ENCODE measurements at regions not wholly inside any gene's neighbourhood (a gene's known extent, or its start where the extent isn't known, plus 50 kb on each side); places are given as distances from the start of the nearest gene placed in this dataset.

GRCh38 chrX:20988118-20988517 lies 386.1 kb upstream of the CNKSR2 start:
- WGBS (ENCODE audit: insufficient coverage, low coverage, missing lambda C conversion rate), result 3% methylated on average over 3 of the region's 3 CpGs

DNA sequence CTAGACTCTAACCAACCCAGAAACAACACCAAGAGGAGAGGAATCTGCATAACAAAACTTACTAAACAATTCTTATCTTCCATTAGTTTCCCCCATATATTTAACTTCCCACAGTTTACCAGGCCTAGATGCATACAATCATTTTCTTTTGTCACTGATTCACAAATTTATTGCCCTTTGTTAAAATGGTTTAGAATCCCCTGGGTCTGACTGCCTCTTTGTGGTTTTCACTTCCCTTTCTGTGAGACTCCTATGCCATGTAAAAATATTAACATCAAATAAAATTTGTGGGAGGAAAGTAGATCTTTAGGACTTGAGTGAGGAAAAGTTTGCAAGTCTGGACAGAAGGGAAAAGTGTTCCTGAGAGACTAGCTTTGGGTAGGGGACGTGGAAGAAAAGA lies 393.8 kb upstream of the CNKSR2 start:
- Histone ChIP-seq H3K9me3 (replicated peaks; ENCODE audit: control insufficient read depth, insufficient read depth, low read depth, low read length) (no peaks in the 10 kb centered on the region), H3K9me1 (ENCODE audit: control insufficient read depth, insufficient read depth, low read length) (no peaks in the 10 kb centered on the region), H3K9ac (ENCODE audit: insufficient read depth in 1 of 2, low read depth in 2 of 2, low read length in 2 of 2) (no peak overlapping the region), H3K27me3 (ENCODE audit: control insufficient read depth in 2 of 2, insufficient read depth in 2 of 2, low read length in 2 of 2) (no peaks in the 10 kb centered on the region), H3K4me1 (replicated peaks in 1 of 2; ENCODE audit: control insufficient read depth in 2 of 2, insufficient read depth in 2 of 2, low read length in 2 of 2) (no peaks in the 10 kb centered on the region), H3K4me3 (no peak overlapping the region), H2AFZ (ENCODE audit: low read depth, low read length) (no peak overlapping the region), H3K79me2 (ENCODE audit: control insufficient read depth, insufficient read depth, low read length) (no peaks in the 10 kb centered on the region), H3K4me2 (ENCODE audit: insufficient read depth, low read length) (no peak overlapping the region), H3K36me3 (ENCODE audit: control insufficient read depth, insufficient read depth, low read length) (no peaks in the 10 kb centered on the region), H3K27ac (ENCODE audit: extremely low read depth, low read depth, low read length) (no peak overlapping the region), H4K20me1 (replicated peaks; ENCODE audit: control insufficient read depth, insufficient read depth, low read length) (no peaks in the 10 kb centered on the region)
- no peak for FAIRE-seq
- 0% methylated on average over 1 of the region's 1 CpG for WGBS (ENCODE audit: insufficient coverage, low coverage, missing lambda C conversion rate)
- intact Hi-C loops (cut with micrococcal nuclease) (no loop called here), in situ Hi-C loops (cut with MboI) (no loop called here)
- BruUV-seq (replicated peaks), result no TSS peak
- CTCF ChIA-PET (ENCODE audit: low intra/inter-chr PET ratio), result no interaction called here
- no peak for DNase-seq (ENCODE audit: extremely low read depth in 1 of 4, low spot score in 3 of 4)
- ATAC-seq, result no peak
- POLR2A ChIA-PET, result no interaction called here
- TF ChIP-seq DIDO1 (tag; IDR thresholded peaks at IDR 0.05; ENCODE audit: low read depth), result no peak
- no peak for TF ChIP-seq ZNF347 (CRISPR knock-in tag; IDR thresholded peaks at IDR 0.05; ENCODE audit: low read depth)
- TF ChIP-seq, protein P1, sequence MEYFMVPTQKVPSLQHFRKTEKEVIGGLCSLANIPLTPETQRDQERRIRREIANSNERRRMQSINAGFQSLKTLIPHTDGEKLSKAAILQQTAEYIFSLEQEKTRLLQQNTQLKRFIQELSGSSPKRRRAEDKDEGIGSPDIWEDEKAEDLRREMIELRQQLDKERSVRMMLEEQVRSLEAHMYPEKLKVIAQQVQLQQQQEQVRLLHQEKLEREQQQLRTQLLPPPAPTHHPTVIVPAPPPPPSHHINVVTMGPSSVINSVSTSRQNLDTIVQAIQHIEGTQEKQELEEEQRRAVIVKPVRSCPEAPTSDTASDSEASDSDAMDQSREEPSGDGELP (CRISPR knock-in tag; IDR thresholded peaks at IDR 0.05; ENCODE audit: borderline replicate concordance), result no peak
- TF ChIP-seq RHOXF2B (CRISPR knock-in tag; conservative IDR thresholded peaks at IDR 0.05), result no peak
- TF ChIP-seq, protein P2, sequence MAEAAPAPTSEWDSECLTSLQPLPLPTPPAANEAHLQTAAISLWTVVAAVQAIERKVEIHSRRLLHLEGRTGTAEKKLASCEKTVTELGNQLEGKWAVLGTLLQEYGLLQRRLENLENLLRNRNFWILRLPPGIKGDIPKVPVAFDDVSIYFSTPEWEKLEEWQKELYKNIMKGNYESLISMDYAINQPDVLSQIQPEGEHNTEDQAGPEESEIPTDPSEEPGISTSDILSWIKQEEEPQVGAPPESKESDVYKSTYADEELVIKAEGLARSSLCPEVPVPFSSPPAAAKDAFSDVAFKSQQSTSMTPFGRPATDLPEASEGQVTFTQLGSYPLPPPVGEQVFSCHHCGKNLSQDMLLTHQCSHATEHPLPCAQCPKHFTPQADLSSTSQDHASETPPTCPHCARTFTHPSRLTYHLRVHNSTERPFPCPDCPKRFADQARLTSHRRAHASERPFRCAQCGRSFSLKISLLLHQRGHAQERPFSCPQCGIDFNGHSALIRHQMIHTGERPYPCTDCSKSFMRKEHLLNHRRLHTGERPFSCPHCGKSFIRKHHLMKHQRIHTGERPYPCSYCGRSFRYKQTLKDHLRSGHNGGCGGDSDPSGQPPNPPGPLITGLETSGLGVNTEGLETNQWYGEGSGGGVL (CRISPR knock-in tag; IDR thresholded peaks at IDR 0.05), result no peak
- TF ChIP-seq ZNF584 (CRISPR knock-in tag; IDR thresholded peaks at IDR 0.05; ENCODE audit: low read depth), result no peak
- no peak for TF ChIP-seq JUN (IDR thresholded peaks at IDR 0.05; ENCODE audit: borderline replicate concordance, low read depth, low read length)
- no peak for TF ChIP-seq JUN (CRISPR knock-in tag; IDR thresholded peaks at IDR 0.05; ENCODE audit: borderline replicate concordance)
- no peak for TF ChIP-seq EP400 (IDR thresholded peaks at IDR 0.05)
- no peak for TF ChIP-seq PTBP1 (IDR thresholded peaks at IDR 0.05; ENCODE audit: low read depth, low read length)
- TF ChIP-seq KDM4B (IDR thresholded peaks at IDR 0.05; ENCODE audit: borderline replicate concordance in 2 of 2, low read depth in 1 of 2), result no peak
- no peak for TF ChIP-seq XRCC4 (IDR thresholded peaks at IDR 0.05; ENCODE audit: extremely low read depth, insufficient read depth, insufficient read length)

More at GRCh38 chrX:20988118-20988517, 386.1 kb upstream of the CNKSR2 start:
- Histone ChIP-seq H2AFZ (ENCODE audit: low read depth, low read length) (no peak overlapping the region), H3K27me3 (ENCODE audit: control insufficient read depth in 2 of 2, insufficient read depth in 2 of 2, low read length in 2 of 2) (no peaks in the 10 kb centered on the region), H3K36me3 (ENCODE audit: control insufficient read depth, insufficient read depth, low read length) (no peaks in the 10 kb centered on the region), H3K9me1 (ENCODE audit: control insufficient read depth, insufficient read depth, low read length) (no peaks in the 10 kb centered on the region), H3K4me1 (replicated peaks in 1 of 2; ENCODE audit: control insufficient read depth in 2 of 2, insufficient read depth in 2 of 2, low read length in 2 of 2) (no peaks in the 10 kb centered on the region), H3K9ac (ENCODE audit: insufficient read depth in 1 of 2, low read depth in 2 of 2, low read length in 2 of 2) (no peak overlapping the region), H3K4me2 (ENCODE audit: insufficient read depth, low read length) (no peak overlapping the region), H3K9me3 (replicated peaks; ENCODE audit: control insufficient read depth, insufficient read depth, low read depth, low read length) (no peaks in the 10 kb centered on the region), H3K79me2 (ENCODE audit: control insufficient read depth, insufficient read depth, low read length) (no peaks in the 10 kb centered on the region), H3K4me3 (no peak overlapping the region), H3K27ac (ENCODE audit: extremely low read depth, low read depth, low read length) (no peak overlapping the region), H4K20me1 (replicated peaks; ENCODE audit: control insufficient read depth, insufficient read depth, low read length) (no peaks in the 10 kb centered on the region)
- FAIRE-seq, result no peak
- intact Hi-C loops (cut with micrococcal nuclease), result no loop called here
- ChIA-PET POLR2A (no interaction called here), CTCF (ENCODE audit: low intra/inter-chr PET ratio) (no interaction called here)
- ATAC-seq, result no peak
- in situ Hi-C loops (cut with MboI), result no loop called here
- TF ChIP-seq NUFIP1 (IDR thresholded peaks at IDR 0.05; ENCODE audit: partially characterized antibody), result no peak
- TF ChIP-seq FOSL1 (tag; conservative IDR thresholded peaks at IDR 0.05), result no peak
- TF ChIP-seq RBM22 (IDR thresholded peaks at IDR 0.05; ENCODE audit: low read depth, low read length, poor library complexity, severe bottlenecking), result no peak
- TF ChIP-seq ELF4 (CRISPR knock-in tag; IDR thresholded peaks at IDR 0.05), result no peak
- no peak for TF ChIP-seq CCAR2 (IDR thresholded peaks at IDR 0.05; ENCODE audit: low read depth, low read length)
- no peak for TF ChIP-seq HDAC1 (IDR thresholded peaks at IDR 0.05)
- TF ChIP-seq SMARCE1 (IDR thresholded peaks at IDR 0.05), result no peak
- no peak for TF ChIP-seq THRAP3 (IDR thresholded peaks at IDR 0.05; ENCODE audit: borderline replicate concordance)
- no peak for DNase-seq (ENCODE audit: extremely low read depth in 1 of 4, low spot score in 3 of 4)
- BruUV-seq (replicated peaks), result no TSS peak

Measured in K562 (cell line).